Lung (tissue), 11 donors: ENCODE measurements at regions not wholly inside any gene's neighbourhood (a gene's known extent, or its start where the extent isn't known, plus 50 kb on each side); places are given as distances from the start of the nearest gene placed in this dataset.

Source experiments
- ATAC-seq: fragments of 200-7000 bp; cut with Tn5 transposase; one replicate; pipeline ENCODE4 v1.9.1; 2020; ENCODE audit warnings: moderate number of reproducible peaks; ENCODE audit not compliant: insufficient read depth, low FRiP score
- DNase-seq, 3 donors: peaks; one replicate each; pipeline ENCODE4 v3.0.0-alpha.2; 2013 to 2017
- H3K27ac ChIP-seq, 2 donors: one replicate each; pipeline ENCODE4 v1.5.1; 2013; ENCODE audit warnings: mild to moderate bottlenecking in 2 of 2, moderate library complexity in 2 of 2, control low read depth in 1 of 2, inconsistent platforms in 1 of 2, low read depth in 1 of 2, low read length in 1 of 2
- H3K27me3 ChIP-seq, 3 donors: one replicate each; pipeline ENCODE4 v1.5.1; 2013; ENCODE audit warnings: low read length in 2 of 3; ENCODE audit not compliant: control insufficient read depth in 3 of 3, insufficient read depth in 3 of 3
- H3K36me3 ChIP-seq, 4 donors: one replicate each; pipeline ENCODE4 v1.5.1; 2013; ENCODE audit warnings: low read length in 4 of 4, mild to moderate bottlenecking in 1 of 4, moderate library complexity in 1 of 4; ENCODE audit not compliant: control insufficient read depth in 4 of 4, insufficient read depth in 4 of 4
- H3K4me1 ChIP-seq, 5 donors: one replicate each; pipeline ENCODE4 v1.5.1; 2013; ENCODE audit warnings: low read length in 5 of 5, mild to moderate bottlenecking in 2 of 5, moderate library complexity in 1 of 5; ENCODE audit not compliant: control insufficient read depth in 5 of 5, insufficient read depth in 5 of 5
- H3K4me3 ChIP-seq: one replicate; pipeline ENCODE4 v1.5.1; 2013; ENCODE audit warnings: mild to moderate bottlenecking, control low read depth, moderate library complexity
- H3K9ac ChIP-seq, 2 donors: one replicate each; pipeline ENCODE4 v1.5.1; 2013; ENCODE audit warnings: low read length in 2 of 2, control low read depth in 1 of 2; ENCODE audit not compliant: insufficient read depth in 1 of 2
- H3K9me3 ChIP-seq, 4 donors: one replicate each; pipeline ENCODE4 v1.5.1; 2013; ENCODE audit warnings: low read length in 3 of 4, mild to moderate bottlenecking in 1 of 4, moderate library complexity in 1 of 4; ENCODE audit not compliant: control insufficient read depth in 4 of 4, insufficient read depth in 3 of 4
- WGBS, 2 donors: extraction: QIAGEN DNeasy Blood & Tissue Kit; methylation state at CpG; one replicate each; pipeline ENCODE4 v1.1.7; 2013; 5-methylcytosine and 5-hydroxymethylcytosine counted together
- TF ChIP-seq, protein P1 (sequence below): IDR thresholded peaks from 2 replicates; pipeline ENCODE4 v1.5.1; 2012; ENCODE audit warnings: mild to moderate bottlenecking; ENCODE audit errors: control extremely low read depth, extremely low read depth
- donor health status: control.
- donor health status: control.
- donor health status: Bipolar disorder and iron deficiency.
- donor health status: healthy.
- donor health status: DM: yes; HTN: yes; CAD: no.

DNA sequence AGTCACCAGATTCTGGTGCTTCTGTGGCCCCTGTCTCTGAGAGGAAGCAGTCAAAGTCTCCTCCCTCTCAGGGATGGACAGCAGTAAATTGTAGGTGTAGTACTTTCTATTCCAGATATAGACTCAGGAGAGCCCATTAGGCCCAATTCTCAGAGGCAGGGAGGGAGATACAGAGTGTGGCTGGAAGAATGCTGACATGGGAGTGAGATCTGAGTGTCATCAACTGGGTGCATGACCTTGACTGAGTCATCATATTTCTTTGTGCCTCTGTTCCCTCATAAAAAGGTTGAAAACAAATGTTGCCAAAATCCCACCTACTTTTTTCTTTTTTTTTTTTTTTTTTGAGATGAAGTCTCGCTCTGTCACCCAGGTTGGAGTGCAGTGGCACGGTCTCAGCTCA, 506.1 kb downstream of the BCL11A start:
- ATAC-seq: no peak
- Histone ChIP-seq H3K9me3 (no peaks in the 10 kb centered on the region), H3K4me3 (no peak overlapping the region), H3K27ac (no peak overlapping the region), H3K9ac (no peak overlapping the region), H3K4me1 (peaks cover 0 to 12% (median 0%) of the 10 kb centered on the region in 5 donors), H3K36me3 (no peaks in the 10 kb centered on the region), H3K27me3 (no peaks in the 10 kb centered on the region)
- no peak for DNase-seq
- TF ChIP-seq, protein P1, sequence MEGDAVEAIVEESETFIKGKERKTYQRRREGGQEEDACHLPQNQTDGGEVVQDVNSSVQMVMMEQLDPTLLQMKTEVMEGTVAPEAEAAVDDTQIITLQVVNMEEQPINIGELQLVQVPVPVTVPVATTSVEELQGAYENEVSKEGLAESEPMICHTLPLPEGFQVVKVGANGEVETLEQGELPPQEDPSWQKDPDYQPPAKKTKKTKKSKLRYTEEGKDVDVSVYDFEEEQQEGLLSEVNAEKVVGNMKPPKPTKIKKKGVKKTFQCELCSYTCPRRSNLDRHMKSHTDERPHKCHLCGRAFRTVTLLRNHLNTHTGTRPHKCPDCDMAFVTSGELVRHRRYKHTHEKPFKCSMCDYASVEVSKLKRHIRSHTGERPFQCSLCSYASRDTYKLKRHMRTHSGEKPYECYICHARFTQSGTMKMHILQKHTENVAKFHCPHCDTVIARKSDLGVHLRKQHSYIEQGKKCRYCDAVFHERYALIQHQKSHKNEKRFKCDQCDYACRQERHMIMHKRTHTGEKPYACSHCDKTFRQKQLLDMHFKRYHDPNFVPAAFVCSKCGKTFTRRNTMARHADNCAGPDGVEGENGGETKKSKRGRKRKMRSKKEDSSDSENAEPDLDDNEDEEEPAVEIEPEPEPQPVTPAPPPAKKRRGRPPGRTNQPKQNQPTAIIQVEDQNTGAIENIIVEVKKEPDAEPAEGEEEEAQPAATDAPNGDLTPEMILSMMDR: no peak
- WGBS, 2 donors: 97 to 100% methylated on average over 2 of the region's 2 CpGs

DNA sequence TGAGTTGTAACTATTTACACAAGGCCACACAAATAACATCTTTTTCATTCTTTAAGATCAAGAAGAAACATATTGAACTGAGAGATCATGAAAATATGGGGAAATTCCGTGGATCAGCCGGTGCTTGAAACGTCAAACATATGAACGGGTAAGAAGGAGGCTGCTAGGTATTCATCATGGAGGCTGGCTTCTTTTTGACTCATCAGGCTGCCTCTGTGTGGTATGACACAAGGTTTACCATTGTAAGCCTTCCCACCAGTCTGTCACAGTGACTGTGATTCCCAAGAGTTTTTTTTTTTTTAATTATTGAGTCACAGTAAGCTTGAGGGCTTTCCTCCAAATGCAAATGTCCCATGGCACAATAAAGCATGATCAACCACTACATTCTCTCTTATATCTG, 506.9 kb downstream of the BCL11A start:
- H3K4me3 ChIP-seq: no peak overlapping the region
- no peak overlapping the region for H3K9ac ChIP-seq
- H3K27me3 ChIP-seq: no peaks in the 10 kb centered on the region
- 70 to 85% methylated on average over 4 of the region's 4 CpGs for WGBS, 2 donors
- no peaks in the 10 kb centered on the region for H3K36me3 ChIP-seq
- no peaks in the 10 kb centered on the region for H3K9me3 ChIP-seq
- TF ChIP-seq, protein P1: no peak
- H3K4me1 ChIP-seq: peaks cover 0 to 12% (median 0%) of the 10 kb centered on the region in 5 donors
- no peak overlapping the region for H3K27ac ChIP-seq
- DNase-seq: no peak
- ATAC-seq: no peak

DNA sequence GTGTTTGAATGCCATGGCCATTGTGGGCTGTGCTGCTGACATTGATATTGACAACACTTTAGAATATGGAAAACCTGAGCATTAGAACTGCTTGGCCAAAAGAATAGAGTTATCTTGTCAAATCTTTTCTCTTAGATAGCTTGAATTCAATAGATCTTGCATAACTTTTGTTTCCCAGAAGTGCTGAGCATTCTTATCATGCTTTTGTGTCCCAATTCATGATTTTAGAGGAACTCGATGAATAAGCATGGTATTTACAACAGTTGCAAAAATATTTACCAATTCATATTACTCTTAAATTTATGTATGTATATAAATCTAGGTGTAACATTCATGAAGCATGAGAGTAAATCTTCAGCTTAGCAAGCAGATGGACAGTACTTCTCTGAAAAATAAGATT, 508.0 kb downstream of the BCL11A start:
- Histone ChIP-seq H3K36me3 (no peaks in the 10 kb centered on the region), H3K27me3 (no peaks in the 10 kb centered on the region), H3K27ac (no peak overlapping the region), H3K4me1 (peaks cover 0 to 12% (median 0%) of the 10 kb centered on the region in 5 donors), H3K9me3 (no peaks in the 10 kb centered on the region), H3K4me3 (no peak overlapping the region), H3K9ac (no peak overlapping the region)
- DNase-seq: no peak
- TF ChIP-seq, protein P1: no peak
- 54 to 68% methylated on average over 1 of the region's 1 CpG for WGBS, 2 donors
- ATAC-seq: no peak

DNA sequence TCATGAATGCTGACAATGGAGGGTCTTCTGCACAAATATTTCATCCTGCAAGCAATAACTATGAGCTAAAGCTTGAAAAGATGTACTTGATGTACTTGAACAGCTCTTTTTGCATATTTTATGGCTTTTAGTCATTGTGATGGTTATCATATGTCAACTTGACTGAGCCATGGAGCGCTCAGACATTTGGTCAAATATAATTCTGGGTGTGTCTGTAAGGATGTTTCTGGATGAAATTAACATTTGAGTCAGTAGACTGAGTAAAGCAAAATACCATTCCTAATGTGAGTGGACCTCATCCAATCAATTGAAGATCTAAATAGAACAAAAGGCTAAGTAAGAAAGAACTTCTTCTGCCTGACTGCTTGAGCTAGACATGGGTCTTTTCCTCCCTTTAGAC, 509.0 kb downstream of the BCL11A start:
- Histone ChIP-seq H3K9me3 (no peaks in the 10 kb centered on the region), H3K36me3 (no peaks in the 10 kb centered on the region), H3K4me1 (peaks cover 0 to 12% (median 0%) of the 10 kb centered on the region in 5 donors), H3K27ac (no peak overlapping the region), H3K9ac (no peak overlapping the region), H3K4me3 (no peak overlapping the region), H3K27me3 (no peaks in the 10 kb centered on the region)
- TF ChIP-seq, protein P1: no peak
- ATAC-seq: no peak
- WGBS, 2 donors: 92 to 94% methylated on average over 1 of the region's 1 CpG
- no peak for DNase-seq
